SU-DHL-6 (cell line): ENCODE measurements at regions not wholly inside any gene's neighbourhood (a gene's known extent, or its start where the extent isn't known, plus 50 kb on each side); places are given as distances from the start of the nearest gene placed in this dataset.

Experiments
- H2AFZ ChIP-seq: fragments of 200-600 bp; sonication (generic); 2 replicates; pipeline ENCODE4 v1.6.1; 2014; ENCODE audit warnings: low read depth, mild to moderate bottlenecking, moderate library complexity, mixed read lengths, antibody characterized with exemption, low read length; ENCODE audit not compliant: severe bottlenecking
- H3F3A ChIP-seq: fragments of 200-600 bp; shearing (Covaris generic); 2 replicates; pipeline ENCODE4 v1.6.0; 2016; ENCODE audit warnings: antibody characterized with exemption, mild to moderate bottlenecking; ENCODE audit not compliant: insufficient read depth
- H3K27ac ChIP-seq: fragments of 200-600 bp; sonication (generic); 2 replicates; pipeline ENCODE4 v1.5.1; 2016; ENCODE audit warnings: low read depth, mild to moderate bottlenecking, low read length, moderate library complexity, mixed read lengths
- H3K27me3 ChIP-seq: fragments of 200-600 bp; sonication (generic), shearing (Covaris generic); 2 replicates; pipeline ENCODE4 v1.6.0; 2014; ENCODE audit warnings: mild to moderate bottlenecking, low read length
- H3K36me3 ChIP-seq: fragments of 200-600 bp; sonication (generic); 2 replicates; pipeline ENCODE4 v1.6.1; 2014; ENCODE audit warnings: mild to moderate bottlenecking, low read length, mixed read lengths
- H3K4me2 ChIP-seq: fragments of 300-600, 200-600 bp; shearing (Covaris generic), sonication (generic); 2 replicates; pipeline ENCODE4 v1.6.0; 2014; ENCODE audit warnings: low read length, low read depth, mild to moderate bottlenecking; ENCODE audit not compliant: poor library complexity, severe bottlenecking
- H3K4me3 ChIP-seq: fragments of 200-600 bp; sonication (generic); 2 replicates; pipeline ENCODE4 v1.5.1; 2014; ENCODE audit warnings: antibody characterized with exemption, low read length, mild to moderate bottlenecking, mixed read lengths; ENCODE audit not compliant: insufficient read depth, poor library complexity, severe bottlenecking
- H3K79me2 ChIP-seq: fragments of 200-600 bp; sonication (generic); 2 replicates; pipeline ENCODE4 v1.6.1; 2014; ENCODE audit warnings: mild to moderate bottlenecking, low read length, moderate library complexity; ENCODE audit not compliant: insufficient read depth
- H3K9ac ChIP-seq: fragments of 200-600 bp; sonication (generic); 2 replicates; pipeline ENCODE4 v1.7.0; 2014; ENCODE audit warnings: mild to moderate bottlenecking, low read length
- H3K9me2 ChIP-seq: fragments of 200-600 bp; sonication (generic); replicated peaks from 2 replicates; pipeline ENCODE4 v1.6.1; 2014; ENCODE audit warnings: low read length; ENCODE audit not compliant: insufficient read depth
- H3K9me3 ChIP-seq: fragments of 200-600 bp; sonication (generic); 2 replicates; pipeline ENCODE4 v1.6.1; 2014; ENCODE audit warnings: low read length, mixed read lengths; ENCODE audit not compliant: insufficient read depth
- H4K20me1 ChIP-seq: fragments of 200-600 bp; sonication (generic); 2 replicates; pipeline ENCODE4 v1.6.1; 2014; ENCODE audit warnings: low read depth, mild to moderate bottlenecking, antibody characterized with exemption, low read length, moderate library complexity, mixed read lengths
- EZH2phosphoT487 ChIP-seq: fragments of 200-600 bp; sonication (generic), shearing (Covaris generic); conservative IDR thresholded peaks from 2 replicates; pipeline ENCODE4 v1.6.1; 2018; ENCODE audit warnings: mild to moderate bottlenecking, antibody characterized with exemption, low read length, moderate library complexity, mixed read lengths
- TF ChIP-seq, protein P1 (sequence below): fragments of 200-600 bp; sonication (generic); IDR thresholded peaks from one replicate; pipeline ENCODE4 v1.5.1; 2017; ENCODE audit warnings: antibody characterized with exemption, mild to moderate bottlenecking, low read length, moderate library complexity; ENCODE audit not compliant: insufficient read depth, poor library complexity, severe bottlenecking

DNA sequence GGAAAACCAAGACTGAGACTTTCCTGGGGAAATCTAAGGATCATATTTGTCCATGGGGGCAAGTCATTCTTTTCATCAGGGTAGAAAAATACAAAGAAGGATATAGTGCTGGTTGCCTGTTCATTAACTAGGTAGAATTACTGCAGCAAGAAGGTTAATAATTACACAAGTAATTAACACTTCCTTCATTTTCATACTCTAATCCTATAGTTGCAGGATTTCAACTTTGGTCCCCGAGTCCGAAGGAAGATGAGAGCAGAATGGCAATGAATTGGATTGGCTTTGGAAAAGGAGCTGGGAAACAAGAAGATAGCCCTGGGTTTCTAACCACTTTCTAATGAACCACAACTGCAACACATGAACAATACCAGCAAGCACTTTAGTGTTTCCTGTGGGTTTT, 199.2 kb upstream of the ESRRG start:
- H3K27me3 ChIP-seq = no peaks in the 10 kb centered on the region
- no peak for TF ChIP-seq EZH2phosphoT487
- TF ChIP-seq, protein P1, sequence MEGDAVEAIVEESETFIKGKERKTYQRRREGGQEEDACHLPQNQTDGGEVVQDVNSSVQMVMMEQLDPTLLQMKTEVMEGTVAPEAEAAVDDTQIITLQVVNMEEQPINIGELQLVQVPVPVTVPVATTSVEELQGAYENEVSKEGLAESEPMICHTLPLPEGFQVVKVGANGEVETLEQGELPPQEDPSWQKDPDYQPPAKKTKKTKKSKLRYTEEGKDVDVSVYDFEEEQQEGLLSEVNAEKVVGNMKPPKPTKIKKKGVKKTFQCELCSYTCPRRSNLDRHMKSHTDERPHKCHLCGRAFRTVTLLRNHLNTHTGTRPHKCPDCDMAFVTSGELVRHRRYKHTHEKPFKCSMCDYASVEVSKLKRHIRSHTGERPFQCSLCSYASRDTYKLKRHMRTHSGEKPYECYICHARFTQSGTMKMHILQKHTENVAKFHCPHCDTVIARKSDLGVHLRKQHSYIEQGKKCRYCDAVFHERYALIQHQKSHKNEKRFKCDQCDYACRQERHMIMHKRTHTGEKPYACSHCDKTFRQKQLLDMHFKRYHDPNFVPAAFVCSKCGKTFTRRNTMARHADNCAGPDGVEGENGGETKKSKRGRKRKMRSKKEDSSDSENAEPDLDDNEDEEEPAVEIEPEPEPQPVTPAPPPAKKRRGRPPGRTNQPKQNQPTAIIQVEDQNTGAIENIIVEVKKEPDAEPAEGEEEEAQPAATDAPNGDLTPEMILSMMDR = no peak
- no peak overlapping the region for H3K9ac ChIP-seq
- H2AFZ ChIP-seq = no peak overlapping the region
- H3K79me2 ChIP-seq = no peaks in the 10 kb centered on the region
- no peak overlapping the region for H3K4me3 ChIP-seq
- no peak overlapping the region for H3K27ac ChIP-seq
- H3K36me3 ChIP-seq = no peaks in the 10 kb centered on the region
- no peaks in the 10 kb centered on the region for H3K9me3 ChIP-seq
- no peak overlapping the region for H3K4me2 ChIP-seq
- H3K9me2 ChIP-seq = no peaks in the 10 kb centered on the region
- no peaks in the 10 kb centered on the region for H4K20me1 ChIP-seq
- no peaks in the 10 kb centered on the region for H3F3A ChIP-seq

DNA sequence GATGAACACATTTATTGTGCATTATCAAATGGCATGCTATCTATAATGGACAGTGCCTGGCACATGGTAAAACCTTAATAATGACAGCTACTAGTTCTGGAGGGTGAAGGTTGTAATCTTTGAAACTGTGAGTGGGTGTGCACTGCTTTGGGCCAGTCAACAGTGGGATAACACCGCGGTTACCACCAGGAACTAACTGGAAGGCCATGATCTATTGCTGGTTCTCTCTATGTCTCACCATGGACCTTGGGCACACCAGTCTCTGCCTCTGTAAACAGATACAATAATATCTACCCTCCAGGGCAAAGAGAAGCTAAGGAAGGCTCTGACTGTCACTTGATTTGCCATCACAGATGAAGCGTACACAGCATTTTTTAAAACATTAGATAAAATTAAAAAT, 198.6 kb upstream of the ESRRG start:
- no peak overlapping the region for H3K9ac ChIP-seq
- H2AFZ ChIP-seq = no peak overlapping the region
- no peaks in the 10 kb centered on the region for H3F3A ChIP-seq
- H3K36me3 ChIP-seq = no peaks in the 10 kb centered on the region
- no peak overlapping the region for H3K27ac ChIP-seq
- H4K20me1 ChIP-seq = no peaks in the 10 kb centered on the region
- no peaks in the 10 kb centered on the region for H3K9me2 ChIP-seq
- no peak overlapping the region for H3K4me2 ChIP-seq
- no peaks in the 10 kb centered on the region for H3K27me3 ChIP-seq
- H3K9me3 ChIP-seq = no peaks in the 10 kb centered on the region
- no peaks in the 10 kb centered on the region for H3K79me2 ChIP-seq
- no peak overlapping the region for H3K4me3 ChIP-seq
- TF ChIP-seq EZH2phosphoT487 = no peak
- TF ChIP-seq, protein P1 = no peak

DNA sequence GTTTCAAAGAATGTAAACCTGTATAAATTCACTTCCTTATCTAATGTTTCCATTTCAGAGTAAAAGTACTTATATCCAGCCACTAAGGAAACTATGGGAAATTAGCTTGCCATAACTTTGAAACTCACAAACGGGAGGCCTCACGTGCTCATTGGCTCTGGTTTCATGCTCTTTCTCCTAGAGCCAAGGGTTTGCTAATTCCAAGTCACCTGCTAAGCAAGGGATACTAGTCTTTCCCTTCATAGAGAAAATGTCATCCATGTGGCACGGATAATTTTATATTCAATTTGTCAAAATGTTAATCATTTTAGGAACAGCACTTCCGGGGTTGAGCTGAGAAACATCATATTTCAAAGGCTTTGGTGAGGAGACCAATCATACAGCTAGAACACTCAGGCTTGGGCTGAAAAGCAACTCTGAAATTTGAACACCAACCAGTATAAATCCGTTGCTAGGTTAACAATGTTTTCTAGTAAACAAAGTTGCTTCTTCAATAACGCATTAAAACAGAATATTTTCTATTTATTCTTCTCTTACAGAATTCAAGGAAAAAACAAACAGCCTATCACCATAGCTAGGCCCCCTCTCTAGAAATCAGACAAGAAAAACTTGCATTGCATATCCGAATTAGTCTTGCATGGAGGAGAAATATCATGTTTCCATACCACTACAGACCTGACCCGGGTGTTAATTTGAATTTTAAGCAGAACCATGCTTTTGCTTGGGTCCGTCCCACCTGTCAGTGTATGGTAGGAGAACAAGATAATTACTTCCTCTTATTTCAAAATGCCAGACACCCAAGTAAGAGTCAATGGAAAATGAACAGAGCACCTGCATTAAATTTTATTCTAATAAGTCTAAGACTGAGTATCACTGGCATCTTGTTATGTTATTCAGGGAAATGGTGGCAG, 196.1 kb upstream of the ESRRG start:
- no peak overlapping the region for H3K27ac ChIP-seq
- no peaks in the 10 kb centered on the region for H3K9me3 ChIP-seq
- no peak overlapping the region for H3K9ac ChIP-seq
- TF ChIP-seq, protein P1 = no peak
- no peak for TF ChIP-seq EZH2phosphoT487
- no peak overlapping the region for H3K4me3 ChIP-seq
- H3K79me2 ChIP-seq = no peaks in the 10 kb centered on the region
- no peak overlapping the region for H2AFZ ChIP-seq
- H4K20me1 ChIP-seq = no peaks in the 10 kb centered on the region
- no peaks in the 10 kb centered on the region for H3K27me3 ChIP-seq
- no peaks in the 10 kb centered on the region for H3F3A ChIP-seq
- no peaks in the 10 kb centered on the region for H3K36me3 ChIP-seq
- H3K9me2 ChIP-seq = no peaks in the 10 kb centered on the region
- H3K4me2 ChIP-seq = no peak overlapping the region
